Activated CD8-positive, alpha-beta T cell treated with anti-CD3 and anti-CD28 coated beads for 36 hours (primary cell): ENCODE measurements at regions not wholly inside any gene's neighbourhood (a gene's known extent, or its start where the extent isn't known, plus 50 kb on each side); places are given as distances from the start of the nearest gene placed in this dataset.

ENCODE experiments used
- ATAC-seq: fragments of 200-7000 bp; cut with Tn5 transposase; one replicate; pipeline ENCODE4 v1.10.0; 2021; ENCODE audit warnings: mild to moderate bottlenecking, moderate library complexity
- CTCF ChIA-PET: fragments of 350-600 bp; sonication (Branson Sonifier 250); formaldehyde crosslinking; loops from one replicate; lab custom pipeline; 2021; ENCODE audit warnings: antibody characterized with exemption; lab: Charles Lee
- POLR2A ChIA-PET: fragments of 350-600 bp; sonication (Branson Sonifier 250); formaldehyde crosslinking; loops from one replicate; lab custom pipeline; 2021; ENCODE audit warnings: antibody characterized with exemption; lab: Charles Lee
- DNase-seq: peaks from one replicate; pipeline ENCODE4 v3.0.0-alpha.2; 2020
- H3K27ac Mint-ChIP-seq: one replicate; pipeline ENCODE4 v1.8.0; 2021; ENCODE audit warnings: mild to moderate bottlenecking, mixed read lengths
- H3K27me3 Mint-ChIP-seq: one replicate; pipeline ENCODE4 v1.8.0; 2021; ENCODE audit warnings: mixed read lengths
- H3K36me3 Mint-ChIP-seq: one replicate; pipeline ENCODE4 v1.8.0; 2021; ENCODE audit warnings: low read depth, mixed read lengths
- H3K4me1 Mint-ChIP-seq: one replicate; pipeline ENCODE4 v1.8.0; 2021; ENCODE audit warnings: low read depth, mixed read lengths
- H3K4me3 Mint-ChIP-seq: one replicate; pipeline ENCODE4 v1.8.0; 2021; ENCODE audit warnings: mild to moderate bottlenecking, moderate library complexity, mixed read lengths
- H3K9me3 Mint-ChIP-seq: one replicate; pipeline ENCODE4 v1.8.0; 2021; ENCODE audit warnings: mixed read lengths
- CTCF ChIP-seq: fragments of 200-600 bp; IDR thresholded peaks from one replicate; pipeline ENCODE4 v1.8.0; 2022; ENCODE audit warnings: antibody characterized with exemption, mild to moderate bottlenecking
- intact Hi-C: fragments of 100-400 bp; cut with micrococcal nuclease; formaldehyde crosslinking; loops from one replicate; pipeline ENCODE4 v1.10.0; 2022

- no peaks in the 10 kb centered on the region for H3K36me3 Mint-ChIP-seq
- TF ChIP-seq CTCF: no peak
- H3K27me3 Mint-ChIP-seq: no peaks in the 10 kb centered on the region
- intact Hi-C loops: no loop called here
- no peak overlapping the region for H3K4me3 Mint-ChIP-seq
- CTCF ChIA-PET: no interaction called here
- DNase-seq (no peak), ATAC-seq (no peak)
- no peaks in the 10 kb centered on the region for H3K9me3 Mint-ChIP-seq
- no peaks in the 10 kb centered on the region for H3K4me1 Mint-ChIP-seq
- H3K27ac Mint-ChIP-seq: no peak overlapping the region
- POLR2A ChIA-PET: no interaction called here
Measured at GRCh38 chr4:106444557-106444956, 76.0 kb upstream of the GIMD1 start.

DNA sequence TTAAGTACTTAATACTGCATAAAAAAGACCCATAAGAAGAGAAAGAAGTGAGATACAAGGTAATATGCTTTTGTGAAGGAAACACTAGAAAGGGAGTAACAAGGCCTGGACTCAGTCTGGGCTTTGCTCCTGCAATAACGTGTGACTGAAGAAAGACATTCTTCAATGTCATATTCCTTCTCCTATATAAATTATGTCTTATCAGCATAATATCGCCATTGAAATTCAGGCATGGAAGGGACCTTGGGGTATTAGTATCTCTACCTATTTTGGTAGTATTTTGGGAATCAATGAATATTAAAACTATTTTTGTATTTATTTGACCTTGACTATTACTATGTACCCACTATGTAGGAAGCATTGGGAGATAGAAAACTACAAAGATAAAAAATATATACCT lies 62.2 kb upstream of the GIMD1 start:
- DNase-seq (no peak), ATAC-seq (no peak)
- no peak overlapping the region for H3K27ac Mint-ChIP-seq
- intact Hi-C loops: no loop called here
- no peaks in the 10 kb centered on the region for H3K4me1 Mint-ChIP-seq
- no peaks in the 10 kb centered on the region for H3K9me3 Mint-ChIP-seq
- POLR2A ChIA-PET: no interaction called here
- CTCF ChIA-PET: no interaction called here
- H3K36me3 Mint-ChIP-seq: no peaks in the 10 kb centered on the region
- no peak overlapping the region for H3K4me3 Mint-ChIP-seq
- no peak for TF ChIP-seq CTCF
- H3K27me3 Mint-ChIP-seq: peaks cover 2% of the 10 kb centered on the region

- Mint-ChIP-seq H3K4me3 (no peak overlapping the region), H3K27ac (no peak overlapping the region), H3K9me3 (no peaks in the 10 kb centered on the region), H3K4me1 (no peaks in the 10 kb centered on the region), H3K27me3 (peaks cover 2% of the 10 kb centered on the region), H3K36me3 (no peaks in the 10 kb centered on the region)
- ATAC-seq: no peak
- TF ChIP-seq CTCF: no peak
- ChIA-PET POLR2A (no interaction called here), CTCF (no interaction called here)
- intact Hi-C loops: no loop called here
- no peak for DNase-seq
Measured at GRCh38 chr4:106429885-106430284, 61.3 kb upstream of the GIMD1 start.

- no peak for ATAC-seq
- peaks cover 4% of the 10 kb centered on the region for H3K27me3 Mint-ChIP-seq
- intact Hi-C loops: no loop called here
- ChIA-PET CTCF (no interaction called here), POLR2A (no interaction called here)
- no peaks in the 10 kb centered on the region for H3K4me1 Mint-ChIP-seq
- H3K36me3 Mint-ChIP-seq: no peaks in the 10 kb centered on the region
- no peak for TF ChIP-seq CTCF
- H3K9me3 Mint-ChIP-seq: no peaks in the 10 kb centered on the region
- DNase-seq: no peak
- H3K4me3 Mint-ChIP-seq: no peak overlapping the region
- H3K27ac Mint-ChIP-seq: no peak overlapping the region
Measured at GRCh38 chr4:106426069-106426468, 57.5 kb upstream of the GIMD1 start.

- no peak for TF ChIP-seq CTCF
- no peak overlapping the region for H3K27ac Mint-ChIP-seq
Measured at GRCh38 chr4:106425576-106425975, 57.0 kb upstream of the GIMD1 start.

More at GRCh38 chr4:106425576-106425975, 57.0 kb upstream of the GIMD1 start:
- no peak for ATAC-seq
- Mint-ChIP-seq H3K9me3 (no peaks in the 10 kb centered on the region), H3K4me3 (no peak overlapping the region), H3K27me3 (peaks cover 4% of the 10 kb centered on the region), H3K36me3 (no peaks in the 10 kb centered on the region), H3K4me1 (no peaks in the 10 kb centered on the region)
- intact Hi-C loops: no loop called here
- ChIA-PET CTCF (no interaction called here), POLR2A (no interaction called here)
- DNase-seq: no peak
